ENCODE measurements at regions not wholly inside any gene's neighbourhood (a gene's known extent, or its start where the extent isn't known, plus 50 kb on each side); places are given as distances from the start of the nearest gene placed in this dataset.

DNA sequence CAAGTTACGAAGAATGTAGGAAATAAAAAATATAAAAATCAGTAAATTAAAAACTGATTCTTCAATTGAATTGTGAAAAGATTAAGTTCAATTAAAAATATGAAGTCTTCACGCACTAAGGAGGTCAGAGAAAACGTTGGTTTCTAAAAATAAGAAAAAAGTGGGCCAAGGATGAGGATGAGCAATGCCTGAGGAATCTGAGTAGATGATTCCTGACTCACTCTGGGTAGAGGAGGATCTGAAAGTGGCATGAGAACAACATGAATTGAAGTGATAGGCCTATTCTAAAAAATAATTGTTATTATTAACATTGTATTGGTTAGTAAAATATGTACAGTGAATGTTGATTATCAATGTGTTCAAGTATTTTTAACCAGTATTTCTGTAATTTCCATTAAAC, 444.2 kb downstream of the GRIA2 start:
- H3K27ac ChIP-seq (ENCODE audit: insufficient read depth in 1 of 2, low read depth in 1 of 2, low read length in 2 of 2, poor library complexity in 1 of 2, severe bottlenecking in 2 of 2): no peak overlapping the region
- ChIA-PET POLR2A (no interaction called here), CTCF (no interaction called here)

GRCh38 chr4:157655096-157655809, 434.7 kb downstream of the GRIA2 start:
- CTCF ChIA-PET: no interaction called here
- Histone ChIP-seq H3K9me3 (ENCODE audit: control extremely low read depth in 1 of 5, control insufficient read depth in 4 of 5, insufficient read depth in 2 of 5, low read depth in 1 of 5, low read length in 4 of 5) (no peaks in the 10 kb centered on the region), H3K36me3 (ENCODE audit: control insufficient read depth in 4 of 4, insufficient read depth in 4 of 4, low read length in 3 of 4) (no peaks in the 10 kb centered on the region), H3K4me1 (ENCODE audit: control extremely low read depth in 1 of 4, control insufficient read depth in 4 of 4, insufficient read depth in 4 of 4, low read length in 3 of 4) (no peaks in the 10 kb centered on the region), H3K27me3 (replicated peaks in 2 of 5; ENCODE audit: control insufficient read depth in 4 of 5, insufficient read depth in 5 of 5, low read length in 4 of 5) (no peaks in the 10 kb centered on the region), H3K4me3 (ENCODE audit: control insufficient read depth in 1 of 7, extremely low read depth in 1 of 7, insufficient read depth in 4 of 7, low read depth in 2 of 7, low read length in 6 of 7) (no peak overlapping the region), H3K27ac (ENCODE audit: insufficient read depth in 1 of 2, low read depth in 1 of 2, low read length in 2 of 2, poor library complexity in 1 of 2, severe bottlenecking in 2 of 2) (no peak overlapping the region)
- 89% methylated on average over 2 of the region's 6 CpGs for WGBS (ENCODE audit: insufficient coverage)
- no peak for DNase-seq
- POLR2A ChIA-PET: no interaction called here

More for the DNA sequence above, 444.2 kb downstream of the GRIA2 start:
- Histone ChIP-seq H3K27me3 (replicated peaks in 2 of 5; ENCODE audit: control insufficient read depth in 4 of 5, insufficient read depth in 5 of 5, low read length in 4 of 5) (no peaks in the 10 kb centered on the region), H3K4me1 (ENCODE audit: control extremely low read depth in 1 of 4, control insufficient read depth in 4 of 4, insufficient read depth in 4 of 4, low read length in 3 of 4) (no peaks in the 10 kb centered on the region), H3K36me3 (ENCODE audit: control insufficient read depth in 4 of 4, insufficient read depth in 4 of 4, low read length in 3 of 4) (no peaks in the 10 kb centered on the region), H3K9me3 (ENCODE audit: control extremely low read depth in 1 of 5, control insufficient read depth in 4 of 5, insufficient read depth in 2 of 5, low read depth in 1 of 5, low read length in 4 of 5) (no peaks in the 10 kb centered on the region), H3K4me3 (ENCODE audit: control insufficient read depth in 1 of 7, extremely low read depth in 1 of 7, insufficient read depth in 4 of 7, low read depth in 2 of 7, low read length in 6 of 7) (no peak overlapping the region)
- DNase-seq: no peak
- WGBS (ENCODE audit: insufficient coverage): 83% methylated on average over 2 of the region's 3 CpGs

DNA sequence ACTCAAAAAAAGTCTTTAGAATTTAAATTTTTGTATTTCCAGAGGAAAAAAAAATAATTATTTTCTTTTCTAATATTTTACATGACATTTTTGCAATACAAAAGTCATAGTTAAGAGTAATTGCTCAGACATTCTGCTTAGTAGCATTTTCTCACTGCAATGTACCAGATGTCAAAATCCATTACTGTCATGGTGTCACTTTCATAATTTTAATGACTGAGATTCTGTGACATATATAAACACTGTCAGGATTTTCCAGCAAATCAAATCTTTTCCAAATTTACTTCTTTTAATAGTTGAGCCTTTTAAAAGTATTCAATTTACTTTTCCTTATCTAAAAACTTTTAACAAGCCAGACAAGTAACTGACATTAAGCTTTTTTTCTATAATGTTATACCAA, 422.7 kb downstream of the GRIA2 start:
- no peak for DNase-seq
- no peaks in the 10 kb centered on the region for H3K27me3 ChIP-seq (replicated peaks in 2 of 5; ENCODE audit: control insufficient read depth in 4 of 5, insufficient read depth in 5 of 5, low read length in 4 of 5)
- H3K9me3 ChIP-seq (ENCODE audit: control extremely low read depth in 1 of 5, control insufficient read depth in 4 of 5, insufficient read depth in 2 of 5, low read depth in 1 of 5, low read length in 4 of 5): peaks cover 0 to 1% (median 0%) of the 10 kb centered on the region in 5 experiments
- H3K27ac ChIP-seq (ENCODE audit: insufficient read depth in 1 of 2, low read depth in 1 of 2, low read length in 2 of 2, poor library complexity in 1 of 2, severe bottlenecking in 2 of 2): no peak overlapping the region
- CTCF ChIA-PET: no interaction called here
- no peak overlapping the region for H3K4me3 ChIP-seq (ENCODE audit: control insufficient read depth in 1 of 7, extremely low read depth in 1 of 7, insufficient read depth in 4 of 7, low read depth in 2 of 7, low read length in 6 of 7)
- H3K4me1 ChIP-seq (ENCODE audit: control extremely low read depth in 1 of 4, control insufficient read depth in 4 of 4, insufficient read depth in 4 of 4, low read length in 3 of 4): no peaks in the 10 kb centered on the region
- POLR2A ChIA-PET: no interaction called here
- H3K36me3 ChIP-seq (ENCODE audit: control insufficient read depth in 4 of 4, insufficient read depth in 4 of 4, low read length in 3 of 4): no peaks in the 10 kb centered on the region

GRCh38 chr4:157634057-157634456, 413.5 kb downstream of the GRIA2 start:
- CTCF ChIA-PET: no interaction called here
- Histone ChIP-seq H3K27me3 (replicated peaks in 2 of 5; ENCODE audit: control insufficient read depth in 4 of 5, insufficient read depth in 5 of 5, low read length in 4 of 5) (no peaks in the 10 kb centered on the region), H3K9me3 (ENCODE audit: control extremely low read depth in 1 of 5, control insufficient read depth in 4 of 5, insufficient read depth in 2 of 5, low read depth in 1 of 5, low read length in 4 of 5) (peaks cover 0 to 3% (median 0%) of the 10 kb centered on the region in 5 experiments), H3K4me3 (ENCODE audit: control insufficient read depth in 1 of 7, extremely low read depth in 1 of 7, insufficient read depth in 4 of 7, low read depth in 2 of 7, low read length in 6 of 7) (no peak overlapping the region), H3K27ac (ENCODE audit: insufficient read depth in 1 of 2, low read depth in 1 of 2, low read length in 2 of 2, poor library complexity in 1 of 2, severe bottlenecking in 2 of 2) (no peak overlapping the region), H3K36me3 (ENCODE audit: control insufficient read depth in 4 of 4, insufficient read depth in 4 of 4, low read length in 3 of 4) (no peaks in the 10 kb centered on the region), H3K4me1 (ENCODE audit: control extremely low read depth in 1 of 4, control insufficient read depth in 4 of 4, insufficient read depth in 4 of 4, low read length in 3 of 4) (no peaks in the 10 kb centered on the region)
- WGBS (ENCODE audit: insufficient coverage): 100% methylated on average over 3 of the region's 3 CpGs
- POLR2A ChIA-PET: no interaction called here
- no peak for DNase-seq

- 96% methylated on average over 4 of the region's 7 CpGs for WGBS (ENCODE audit: insufficient coverage)
- no peak overlapping the region for H3K4me3 ChIP-seq (ENCODE audit: control insufficient read depth in 1 of 7, extremely low read depth in 1 of 7, insufficient read depth in 4 of 7, low read depth in 2 of 7, low read length in 6 of 7)
- H3K9me3 ChIP-seq (ENCODE audit: control extremely low read depth in 1 of 5, control insufficient read depth in 4 of 5, insufficient read depth in 2 of 5, low read depth in 1 of 5, low read length in 4 of 5): no peaks in the 10 kb centered on the region
- DNase-seq: no peak
- H3K27me3 ChIP-seq (replicated peaks in 2 of 5; ENCODE audit: control insufficient read depth in 4 of 5, insufficient read depth in 5 of 5, low read length in 4 of 5): no peaks in the 10 kb centered on the region
- ChIA-PET CTCF (interaction anchor here (0.7 to 1.0 kb wide), 2 partner anchors 17 to 23 kb away, joined by 3 read pairs; no protein-coding TSS in a partner anchor), POLR2A (no interaction called here)
- H3K36me3 ChIP-seq (ENCODE audit: control insufficient read depth in 4 of 4, insufficient read depth in 4 of 4, low read length in 3 of 4): no peaks in the 10 kb centered on the region
- no peaks in the 10 kb centered on the region for H3K4me1 ChIP-seq (ENCODE audit: control extremely low read depth in 1 of 4, control insufficient read depth in 4 of 4, insufficient read depth in 4 of 4, low read length in 3 of 4)
- no peak overlapping the region for H3K27ac ChIP-seq (ENCODE audit: insufficient read depth in 1 of 2, low read depth in 1 of 2, low read length in 2 of 2, poor library complexity in 1 of 2, severe bottlenecking in 2 of 2)
These were observed 396.4 kb downstream of the GRIA2 start for GRCh38 chr4:157616741-157617472.

DNA sequence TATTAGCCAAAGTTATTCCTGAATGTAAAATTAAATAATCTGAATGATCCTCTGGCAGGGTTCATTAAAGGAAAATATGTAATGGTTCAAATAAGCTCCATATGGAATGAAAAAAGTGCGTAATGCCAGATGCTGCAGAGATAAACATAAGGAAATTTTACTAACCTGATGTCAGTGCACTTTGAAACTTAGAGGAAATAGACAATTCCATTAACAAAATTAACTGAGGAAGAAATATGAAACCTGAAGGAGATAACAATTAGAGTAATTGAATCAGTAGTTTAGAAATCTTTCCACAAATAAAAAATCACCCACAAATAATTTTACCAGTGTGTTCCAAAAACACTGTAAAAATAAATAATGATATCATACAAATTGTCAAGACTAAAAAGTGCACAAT, 387.5 kb downstream of the GRIA2 start:
- Histone ChIP-seq H3K36me3 (ENCODE audit: control insufficient read depth in 4 of 4, insufficient read depth in 4 of 4, low read length in 3 of 4) (no peaks in the 10 kb centered on the region), H3K4me1 (ENCODE audit: control extremely low read depth in 1 of 4, control insufficient read depth in 4 of 4, insufficient read depth in 4 of 4, low read length in 3 of 4) (no peaks in the 10 kb centered on the region), H3K27ac (ENCODE audit: insufficient read depth in 1 of 2, low read depth in 1 of 2, low read length in 2 of 2, poor library complexity in 1 of 2, severe bottlenecking in 2 of 2) (no peak overlapping the region), H3K9me3 (ENCODE audit: control extremely low read depth in 1 of 5, control insufficient read depth in 4 of 5, insufficient read depth in 2 of 5, low read depth in 1 of 5, low read length in 4 of 5) (no peaks in the 10 kb centered on the region), H3K4me3 (ENCODE audit: control insufficient read depth in 1 of 7, extremely low read depth in 1 of 7, insufficient read depth in 4 of 7, low read depth in 2 of 7, low read length in 6 of 7) (no peak overlapping the region), H3K27me3 (replicated peaks in 2 of 5; ENCODE audit: control insufficient read depth in 4 of 5, insufficient read depth in 5 of 5, low read length in 4 of 5) (no peaks in the 10 kb centered on the region)
- ChIA-PET POLR2A (no interaction called here), CTCF (no interaction called here)
- WGBS (ENCODE audit: insufficient coverage): no CpG with 5 or more reads among the region's 1 CpG
- DNase-seq: no peak

- POLR2A ChIA-PET: no interaction called here
- H3K9me3 ChIP-seq (ENCODE audit: control extremely low read depth in 1 of 5, control insufficient read depth in 4 of 5, insufficient read depth in 2 of 5, low read depth in 1 of 5, low read length in 4 of 5): peaks cover 0 to 1% (median 0%) of the 10 kb centered on the region in 5 experiments
- no peaks in the 10 kb centered on the region for H3K27me3 ChIP-seq (replicated peaks in 2 of 5; ENCODE audit: control insufficient read depth in 4 of 5, insufficient read depth in 5 of 5, low read length in 4 of 5)
- H3K36me3 ChIP-seq (ENCODE audit: control insufficient read depth in 4 of 4, insufficient read depth in 4 of 4, low read length in 3 of 4): no peaks in the 10 kb centered on the region
- H3K4me3 ChIP-seq (ENCODE audit: control insufficient read depth in 1 of 7, extremely low read depth in 1 of 7, insufficient read depth in 4 of 7, low read depth in 2 of 7, low read length in 6 of 7): no peak overlapping the region
- DNase-seq: no peak
- WGBS (ENCODE audit: insufficient coverage): no CpG with 5 or more reads among the region's 1 CpG
- CTCF ChIA-PET: interaction anchor here (1.0 kb wide), 1 partner anchor 17 kb away, joined by 3 read pairs; no protein-coding TSS in a partner anchor
- H3K27ac ChIP-seq (ENCODE audit: insufficient read depth in 1 of 2, low read depth in 1 of 2, low read length in 2 of 2, poor library complexity in 1 of 2, severe bottlenecking in 2 of 2): no peak overlapping the region
- no peaks in the 10 kb centered on the region for H3K4me1 ChIP-seq (ENCODE audit: control extremely low read depth in 1 of 4, control insufficient read depth in 4 of 4, insufficient read depth in 4 of 4, low read length in 3 of 4)
These were observed 380.1 kb downstream of the GRIA2 start for GRCh38 chr4:157600583-157600982.

Data from common myeloid progenitor, CD34-positive (primary cell).